CD4-positive, CD25-positive, alpha-beta regulatory T cell (primary cell): ENCODE measurements at regions not wholly inside any gene's neighbourhood (a gene's known extent, or its start where the extent isn't known, plus 50 kb on each side); places are given as distances from the start of the nearest gene placed in this dataset.
"Not testable (repeated sequence)": the region's sequence is repeated elsewhere in the genome, so short reads cannot be mapped to it uniquely, and the experiment has no call there.

Source experiments
- ATAC-seq, 2 donors: fragments of 150-1000 bp; cut with Tn5 transposase; one replicate each; pipeline ENCODE4 v1.10.0; 2021; ENCODE audit warnings: low read depth in 2 of 2, moderate number of reproducible peaks in 2 of 2, moderate library complexity in 1 of 2
- DNase-seq, 3 donors: peaks; one replicate each; pipeline versions ENCODE4 v3.0.0 to v3.0.0-alpha.2; 2012 to 2022; ENCODE audit warnings: mixed read lengths in 1 of 3
- H3K27ac ChIP-seq: one replicate; pipeline ENCODE4 v1.7.0; 2013; ENCODE audit warnings: mild to moderate bottlenecking, low read length; ENCODE audit not compliant: insufficient read depth, poor library complexity, severe bottlenecking
- H3K27me3 ChIP-seq: one replicate; pipeline ENCODE4 v1.7.0; 2013; ENCODE audit warnings: low read length; ENCODE audit not compliant: control insufficient read depth, insufficient read depth
- H3K36me3 ChIP-seq: one replicate; pipeline ENCODE4 v1.7.0; 2013; ENCODE audit warnings: mild to moderate bottlenecking, low read length, moderate library complexity; ENCODE audit not compliant: control insufficient read depth, insufficient read depth
- H3K4me1 ChIP-seq: 2 replicates; pipeline ENCODE4 v1.7.0; 2013; ENCODE audit warnings: mild to moderate bottlenecking, low read length; ENCODE audit not compliant: insufficient read depth, control insufficient read depth, poor library complexity, severe bottlenecking
- H3K4me3 ChIP-seq: one replicate; pipeline ENCODE4 v1.7.0; 2013; ENCODE audit warnings: low read depth, mild to moderate bottlenecking, low read length, moderate library complexity
- H3K9me3 ChIP-seq, 2 experiments: 1 replicate in 1 of 2; 2 replicates in 1 of 2; pipeline ENCODE4 v1.7.0; 2013; ENCODE audit warnings: low read length in 2 of 2, mild to moderate bottlenecking in 1 of 2, moderate library complexity in 1 of 2; ENCODE audit not compliant: control insufficient read depth in 2 of 2
- H3K27ac Mint-ChIP-seq, 3 donors: one replicate each; pipeline ENCODE4 v1.8.0; 2020 to 2022; ENCODE audit warnings: mild to moderate bottlenecking in 3 of 3, mixed read lengths in 3 of 3, moderate library complexity in 2 of 3
- H3K27me3 Mint-ChIP-seq: one replicate; pipeline ENCODE4 v1.8.0; 2022; ENCODE audit warnings: mild to moderate bottlenecking, mixed read lengths
- H3K36me3 Mint-ChIP-seq: one replicate; pipeline ENCODE4 v1.8.0; 2020; ENCODE audit warnings: mixed read lengths
- H3K4me1 Mint-ChIP-seq, 4 donors: one replicate each; pipeline ENCODE4 v1.8.0; 2020 to 2022; ENCODE audit warnings: mixed read lengths in 4 of 4, mild to moderate bottlenecking in 1 of 4
- H3K4me3 Mint-ChIP-seq, 4 donors: one replicate each; pipeline ENCODE4 v1.8.0; 2020 to 2022; ENCODE audit warnings: mild to moderate bottlenecking in 4 of 4, mixed read lengths in 4 of 4, moderate library complexity in 3 of 4
- H3K9me3 Mint-ChIP-seq, 7 donors: one replicate each; pipeline ENCODE4 v1.8.0; 2020 to 2022; ENCODE audit warnings: mixed read lengths in 7 of 7, mild to moderate bottlenecking in 3 of 7, moderate library complexity in 2 of 7

- H3K4me1 Mint-ChIP-seq, H3K27ac Mint-ChIP-seq, DNase-seq, H3K27ac ChIP-seq, H3K36me3 ChIP-seq, H3K27me3 ChIP-seq, H3K36me3 Mint-ChIP-seq, H3K27me3 Mint-ChIP-seq, H3K9me3 Mint-ChIP-seq, H3K9me3 ChIP-seq, H3K4me3 ChIP-seq, H3K4me1 ChIP-seq, H3K4me3 Mint-ChIP-seq, ATAC-seq: not testable (repeated sequence)
Measured at GRCh38 chr5:155714435-155714834, 612.5 kb upstream of the SGCD start.

- peaks cover 0 to 9% (median 0%) of the 10 kb centered on the region in 7 donors for H3K9me3 Mint-ChIP-seq
- Histone ChIP-seq H3K27me3 (peaks cover 2% of the 10 kb centered on the region), H3K4me1 (no peaks in the 10 kb centered on the region), H3K36me3 (no peaks in the 10 kb centered on the region), H3K27ac (no peak overlapping the region), H3K4me3 (no peak overlapping the region), H3K9me3 (no peaks in the 10 kb centered on the region)
- H3K27me3 Mint-ChIP-seq: peaks cover 36% of the 10 kb centered on the region
- no peaks in the 10 kb centered on the region for H3K4me1 Mint-ChIP-seq
- no peak overlapping the region for H3K4me3 Mint-ChIP-seq
- no peak for DNase-seq
- no peak for ATAC-seq
- no peak overlapping the region for H3K27ac Mint-ChIP-seq
- no peaks in the 10 kb centered on the region for H3K36me3 Mint-ChIP-seq
Measured at GRCh38 chr5:155726267-155726666, 600.7 kb upstream of the SGCD start.

GRCh38 chr5:155727512-155728145 is 599.3 kb upstream of the SGCD start:
- peaks cover 36% of the 10 kb centered on the region for H3K27me3 Mint-ChIP-seq
- no peak overlapping the region for H3K4me3 Mint-ChIP-seq
- peaks cover 2% of the 10 kb centered on the region for H3K27me3 ChIP-seq
- no peaks in the 10 kb centered on the region for H3K36me3 Mint-ChIP-seq
- ATAC-seq (no peak), DNase-seq (no peak)
- no peaks in the 10 kb centered on the region for H3K4me1 Mint-ChIP-seq
- H3K4me1 ChIP-seq: no peaks in the 10 kb centered on the region
- peaks cover 0 to 5% (median 0%) of the 10 kb centered on the region in 7 donors for H3K9me3 Mint-ChIP-seq
- H3K36me3 ChIP-seq: no peaks in the 10 kb centered on the region
- no peaks in the 10 kb centered on the region for H3K9me3 ChIP-seq
- no peak overlapping the region for H3K27ac Mint-ChIP-seq
- H3K27ac ChIP-seq: no peak overlapping the region
- no peak overlapping the region for H3K4me3 ChIP-seq

- Histone ChIP-seq H3K9me3 (no peaks in the 10 kb centered on the region), H3K4me3 (no peak overlapping the region), H3K36me3 (no peaks in the 10 kb centered on the region), H3K4me1 (no peaks in the 10 kb centered on the region), H3K27ac (no peak overlapping the region), H3K27me3 (peaks cover 2% of the 10 kb centered on the region)
- H3K36me3 Mint-ChIP-seq: no peaks in the 10 kb centered on the region
- H3K27me3 Mint-ChIP-seq: peaks cover 36% of the 10 kb centered on the region
- peaks cover 0 to 5% (median 0%) of the 10 kb centered on the region in 7 donors for H3K9me3 Mint-ChIP-seq
- no peak overlapping the region for H3K27ac Mint-ChIP-seq
- no peaks in the 10 kb centered on the region for H3K4me1 Mint-ChIP-seq
- DNase-seq (no peak), ATAC-seq (no peak)
- H3K4me3 Mint-ChIP-seq: no peak overlapping the region
Measured at GRCh38 chr5:155728146-155728856, 598.7 kb upstream of the SGCD start.

GRCh38 chr5:155728857-155729683 is 597.9 kb upstream of the SGCD start:
- Mint-ChIP-seq H3K4me1 (no peaks in the 10 kb centered on the region), H3K9me3 (peaks cover 0 to 5% (median 0%) of the 10 kb centered on the region in 7 donors), H3K27ac (no peak overlapping the region), H3K27me3 (peaks cover 36% of the 10 kb centered on the region), H3K4me3 (no peak overlapping the region), H3K36me3 (no peaks in the 10 kb centered on the region)
- Histone ChIP-seq H3K4me3 (no peak overlapping the region), H3K9me3 (no peaks in the 10 kb centered on the region), H3K36me3 (no peaks in the 10 kb centered on the region), H3K27ac (no peak overlapping the region), H3K27me3 (peaks cover 2% of the 10 kb centered on the region), H3K4me1 (no peaks in the 10 kb centered on the region)
- no peak for ATAC-seq
- DNase-seq: no peak

GRCh38 chr5:155729684-155730059 is 597.3 kb upstream of the SGCD start:
- peaks cover 36% of the 10 kb centered on the region for H3K27me3 Mint-ChIP-seq
- no peak overlapping the region for H3K27ac Mint-ChIP-seq
- H3K4me3 ChIP-seq: no peak overlapping the region

GRCh38 chr5:155732587-155733376 is 594.2 kb upstream of the SGCD start:
- H3K36me3 Mint-ChIP-seq: no peaks in the 10 kb centered on the region
- no peak for ATAC-seq
- Histone ChIP-seq H3K27ac (no peak overlapping the region), H3K36me3 (no peaks in the 10 kb centered on the region), H3K9me3 (no peaks in the 10 kb centered on the region), H3K4me3 (no peak overlapping the region), H3K4me1 (no peaks in the 10 kb centered on the region), H3K27me3 (no peaks in the 10 kb centered on the region)
- H3K27ac Mint-ChIP-seq: no peak overlapping the region
- peaks cover 19% of the 10 kb centered on the region for H3K27me3 Mint-ChIP-seq
- DNase-seq: no peak
- peaks cover 0 to 4% (median 0%) of the 10 kb centered on the region in 7 donors for H3K9me3 Mint-ChIP-seq
- no peaks in the 10 kb centered on the region for H3K4me1 Mint-ChIP-seq
- H3K4me3 Mint-ChIP-seq: no peak overlapping the region

More at GRCh38 chr5:155729684-155730059, 597.3 kb upstream of the SGCD start:
- no peak overlapping the region for H3K27ac ChIP-seq
- peaks cover 0 to 5% (median 0%) of the 10 kb centered on the region in 7 donors for H3K9me3 Mint-ChIP-seq
- no peaks in the 10 kb centered on the region for H3K36me3 Mint-ChIP-seq
- H3K4me3 Mint-ChIP-seq: no peak overlapping the region
- ATAC-seq (no peak), DNase-seq (no peak)
- no peaks in the 10 kb centered on the region for H3K4me1 Mint-ChIP-seq
- no peaks in the 10 kb centered on the region for H3K4me1 ChIP-seq
- peaks cover 2% of the 10 kb centered on the region for H3K27me3 ChIP-seq
- no peaks in the 10 kb centered on the region for H3K9me3 ChIP-seq
- H3K36me3 ChIP-seq: no peaks in the 10 kb centered on the region
